Osteocyte (in vitro differentiated cells): ENCODE measurements at regions not wholly inside any gene's neighbourhood (a gene's known extent, or its start where the extent isn't known, plus 50 kb on each side); places are given as distances from the start of the nearest gene placed in this dataset.

ENCODE experiments used
- DNase-seq: peaks from one replicate; pipeline ENCODE4 v3.0.0; 2021; ENCODE audit warnings: mixed read lengths; ENCODE audit not compliant: unreplicated experiment; ENCODE audit errors: extremely low spot score
- H3K27ac Mint-ChIP-seq: one replicate; pipeline ENCODE4 v1.8.0; 2021; ENCODE audit warnings: mild to moderate bottlenecking, mixed read lengths; ENCODE audit not compliant: unreplicated experiment
- H3K27me3 Mint-ChIP-seq: one replicate; pipeline ENCODE4 v1.8.0; 2021; ENCODE audit warnings: mixed read lengths; ENCODE audit not compliant: unreplicated experiment
- H3K36me3 Mint-ChIP-seq: one replicate; pipeline ENCODE4 v1.8.0; 2021; ENCODE audit warnings: mixed read lengths; ENCODE audit not compliant: unreplicated experiment
- H3K4me1 Mint-ChIP-seq: one replicate; pipeline ENCODE4 v1.8.0; 2021; ENCODE audit warnings: mixed read lengths; ENCODE audit not compliant: unreplicated experiment
- H3K4me3 Mint-ChIP-seq: one replicate; pipeline ENCODE4 v1.8.0; 2021; ENCODE audit warnings: mild to moderate bottlenecking, moderate library complexity, mixed read lengths; ENCODE audit not compliant: unreplicated experiment
- H3K9me3 Mint-ChIP-seq: one replicate; pipeline ENCODE4 v1.8.0; 2021; ENCODE audit warnings: mixed read lengths; ENCODE audit not compliant: unreplicated experiment
- TF ChIP-seq, protein P1 (sequence below): fragments of 200-600 bp; sonication (generic); IDR thresholded peaks from 2 replicates; pipeline ENCODE4 v1.5.0; 2021; ENCODE audit warnings: antibody characterized with exemption, mild to moderate bottlenecking, moderate library complexity

DNA sequence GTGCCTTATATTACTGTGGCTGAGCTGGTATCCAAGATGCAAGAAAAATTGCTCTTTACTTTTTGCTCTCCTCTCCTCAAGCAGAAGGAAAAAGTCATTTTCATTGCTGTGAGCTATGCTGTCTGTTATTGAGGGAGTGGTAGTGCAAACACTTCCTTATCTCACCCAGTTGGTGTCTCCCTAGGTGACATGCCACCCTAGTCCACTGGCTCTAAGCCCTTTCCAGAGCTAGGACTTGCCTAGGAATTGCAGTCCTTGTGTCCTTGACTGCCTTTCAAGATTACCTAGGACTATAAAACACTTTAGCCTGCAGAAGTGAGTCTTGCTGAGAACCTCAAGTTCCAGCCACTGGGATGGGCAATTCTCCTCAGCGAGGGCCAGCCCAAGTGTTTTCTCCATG is 458.3 kb downstream of the MRPL39 start:
- Mint-ChIP-seq H3K36me3 (no peaks in the 10 kb centered on the region), H3K4me3 (no peak overlapping the region), H3K27ac (no peak overlapping the region), H3K9me3 (peaks cover 14% of the 10 kb centered on the region), H3K27me3 (no peaks in the 10 kb centered on the region), H3K4me1 (no peaks in the 10 kb centered on the region)
- TF ChIP-seq, protein P1, sequence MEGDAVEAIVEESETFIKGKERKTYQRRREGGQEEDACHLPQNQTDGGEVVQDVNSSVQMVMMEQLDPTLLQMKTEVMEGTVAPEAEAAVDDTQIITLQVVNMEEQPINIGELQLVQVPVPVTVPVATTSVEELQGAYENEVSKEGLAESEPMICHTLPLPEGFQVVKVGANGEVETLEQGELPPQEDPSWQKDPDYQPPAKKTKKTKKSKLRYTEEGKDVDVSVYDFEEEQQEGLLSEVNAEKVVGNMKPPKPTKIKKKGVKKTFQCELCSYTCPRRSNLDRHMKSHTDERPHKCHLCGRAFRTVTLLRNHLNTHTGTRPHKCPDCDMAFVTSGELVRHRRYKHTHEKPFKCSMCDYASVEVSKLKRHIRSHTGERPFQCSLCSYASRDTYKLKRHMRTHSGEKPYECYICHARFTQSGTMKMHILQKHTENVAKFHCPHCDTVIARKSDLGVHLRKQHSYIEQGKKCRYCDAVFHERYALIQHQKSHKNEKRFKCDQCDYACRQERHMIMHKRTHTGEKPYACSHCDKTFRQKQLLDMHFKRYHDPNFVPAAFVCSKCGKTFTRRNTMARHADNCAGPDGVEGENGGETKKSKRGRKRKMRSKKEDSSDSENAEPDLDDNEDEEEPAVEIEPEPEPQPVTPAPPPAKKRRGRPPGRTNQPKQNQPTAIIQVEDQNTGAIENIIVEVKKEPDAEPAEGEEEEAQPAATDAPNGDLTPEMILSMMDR, result no peak
- no peak for DNase-seq

DNA sequence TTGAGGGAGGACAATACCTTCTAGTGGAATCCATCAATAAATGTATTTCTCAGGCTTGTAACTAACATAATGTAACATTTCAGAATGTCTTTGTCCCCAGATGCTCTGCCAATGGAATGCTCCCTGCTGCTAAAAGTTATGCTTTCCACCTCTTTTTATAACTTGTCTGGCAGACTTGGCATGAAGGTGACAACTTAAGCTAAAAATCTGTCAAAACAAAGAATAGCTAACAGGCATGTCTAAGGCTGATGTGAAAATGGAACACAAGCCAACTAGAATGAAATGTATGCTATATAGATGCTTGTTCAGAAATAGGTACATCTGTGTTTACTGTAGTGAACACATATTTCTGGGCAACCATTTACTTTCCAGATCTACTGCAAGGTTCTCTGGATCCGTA is 467.9 kb downstream of the MRPL39 start:
- H3K27ac Mint-ChIP-seq, result peak overlapping the region; percentile 52
- TF ChIP-seq, protein P1, result no peak
- no peaks in the 10 kb centered on the region for H3K36me3 Mint-ChIP-seq
- DNase-seq, result no peak
- peaks cover 20% of the 10 kb centered on the region for H3K9me3 Mint-ChIP-seq
- H3K4me1 Mint-ChIP-seq, result peaks cover 6% of the 10 kb centered on the region
- no peaks in the 10 kb centered on the region for H3K27me3 Mint-ChIP-seq
- no peak overlapping the region for H3K4me3 Mint-ChIP-seq

DNA sequence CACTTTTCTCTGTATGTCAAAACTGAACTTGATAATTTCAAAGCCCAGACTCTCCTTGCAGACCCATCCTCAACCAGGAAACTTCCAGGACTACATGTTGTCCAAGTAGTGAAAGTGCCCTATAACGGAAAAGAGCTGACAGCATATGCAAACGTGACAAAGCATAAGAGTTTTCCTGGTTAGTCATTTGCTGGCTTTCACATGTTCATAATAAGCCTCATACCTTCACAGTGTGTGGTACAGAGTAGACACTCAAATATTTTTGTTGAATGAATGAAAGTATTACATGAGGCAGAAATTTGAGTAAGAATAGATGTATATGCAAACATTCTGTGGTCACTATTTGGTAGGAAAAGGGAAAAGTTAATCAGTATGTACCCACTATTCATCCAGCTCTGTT is 473.3 kb downstream of the MRPL39 start:
- H3K4me3 Mint-ChIP-seq, result no peak overlapping the region
- H3K27ac Mint-ChIP-seq, result no peak overlapping the region
- no peaks in the 10 kb centered on the region for H3K4me1 Mint-ChIP-seq
- peaks cover 35% of the 10 kb centered on the region for H3K9me3 Mint-ChIP-seq
- no peak for DNase-seq
- TF ChIP-seq, protein P1, result no peak
- H3K36me3 Mint-ChIP-seq, result no peaks in the 10 kb centered on the region
- no peaks in the 10 kb centered on the region for H3K27me3 Mint-ChIP-seq

DNA sequence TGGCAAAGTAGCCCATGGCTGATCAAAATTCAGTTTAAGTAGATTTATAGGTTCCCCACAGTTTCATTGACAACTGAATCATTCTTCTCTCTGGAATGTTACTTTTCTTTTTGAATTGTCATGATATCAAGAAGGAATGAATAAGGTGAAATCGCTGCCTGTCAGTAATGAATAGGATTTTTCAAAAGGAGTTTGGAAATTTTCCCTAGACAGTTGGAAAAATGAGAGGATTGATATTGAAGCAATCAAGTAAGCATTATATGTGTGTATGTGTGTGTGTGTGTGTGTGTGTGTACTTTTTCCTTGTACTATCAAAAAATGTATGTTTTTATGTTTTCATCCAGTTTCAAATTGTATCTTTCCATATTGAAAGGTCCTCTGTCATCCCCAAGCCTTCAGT is 479.5 kb downstream of the MRPL39 start:
- peaks cover 27% of the 10 kb centered on the region for H3K9me3 Mint-ChIP-seq
- H3K27ac Mint-ChIP-seq, result no peak overlapping the region
- H3K27me3 Mint-ChIP-seq, result no peaks in the 10 kb centered on the region
- no peak for DNase-seq
- H3K36me3 Mint-ChIP-seq, result no peaks in the 10 kb centered on the region
- H3K4me3 Mint-ChIP-seq, result no peak overlapping the region
- TF ChIP-seq, protein P1, result no peak
- no peaks in the 10 kb centered on the region for H3K4me1 Mint-ChIP-seq

DNA sequence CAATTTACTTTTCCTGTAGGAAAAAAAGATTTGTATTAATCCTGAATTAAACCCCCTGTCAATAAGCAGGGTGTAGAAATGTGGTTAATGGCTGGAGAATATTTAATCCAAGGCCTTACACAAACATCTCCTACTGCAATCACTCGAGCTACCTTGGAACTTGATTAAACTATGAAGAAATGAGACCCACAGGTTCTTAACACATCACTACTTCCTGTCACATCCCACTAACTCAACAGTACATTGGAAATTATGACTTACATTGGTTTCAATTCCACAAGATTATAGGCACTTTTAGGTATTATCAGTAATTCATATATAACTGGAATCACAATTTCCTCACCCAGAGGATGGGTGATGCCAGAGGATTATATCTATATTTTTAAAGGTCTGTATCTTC is 480.3 kb downstream of the MRPL39 start:
- Mint-ChIP-seq H3K4me1 (no peaks in the 10 kb centered on the region), H3K27me3 (no peaks in the 10 kb centered on the region)
- TF ChIP-seq, protein P1, result no peak

More for the DNA sequence above, 480.3 kb downstream of the MRPL39 start:
- H3K4me3 Mint-ChIP-seq, result no peak overlapping the region
- no peaks in the 10 kb centered on the region for H3K36me3 Mint-ChIP-seq
- peaks cover 19% of the 10 kb centered on the region for H3K9me3 Mint-ChIP-seq
- no peak for DNase-seq
- H3K27ac Mint-ChIP-seq, result no peak overlapping the region
